Smooth muscle cell (in vitro differentiated cells): ENCODE measurements at regions not wholly inside any gene's neighbourhood (a gene's known extent, or its start where the extent isn't known, plus 50 kb on each side); places are given as distances from the start of the nearest gene placed in this dataset.

Experiments
- DNase-seq: peaks from one replicate; lab custom pipeline; 2025; ENCODE audit not compliant: unreplicated experiment; lab: John Stamatoyannopoulos, UW
- H2AFZ ChIP-seq: fragments of 200-600 bp; sonication (generic); 2 replicates; pipeline ENCODE4 v1.6.0; 2016; ENCODE audit warnings: antibody characterized with exemption, low read depth, mild to moderate bottlenecking
- H3F3A ChIP-seq: fragments of 200-600 bp; sonication (generic); 2 replicates; pipeline ENCODE4 v1.6.0; 2017; ENCODE audit warnings: antibody characterized with exemption, low read depth
- H3K27ac ChIP-seq: fragments of 200-600 bp; sonication (generic); 2 replicates; pipeline ENCODE4 v1.5.1; 2016; ENCODE audit warnings: low read depth, mild to moderate bottlenecking
- H3K27me3 ChIP-seq: fragments of 200-600 bp; sonication (generic); 2 replicates; pipeline ENCODE4 v1.6.1; 2016; ENCODE audit warnings: low read depth, mild to moderate bottlenecking
- H3K36me3 ChIP-seq: fragments of 200-600 bp; sonication (generic); 2 replicates; pipeline ENCODE4 v1.5.1; 2016; ENCODE audit warnings: low read depth
- H3K4me1 ChIP-seq: fragments of 200-600 bp; sonication (generic); 2 replicates; pipeline ENCODE4 v1.5.1; 2016; ENCODE audit warnings: low read depth
- H3K4me2 ChIP-seq: fragments of 200-600 bp; sonication (generic); 2 replicates; pipeline ENCODE4 v1.6.0; 2016; ENCODE audit warnings: mild to moderate bottlenecking
- H3K4me3 ChIP-seq: fragments of 200-600 bp; sonication (generic); 2 replicates; pipeline ENCODE4 v1.5.1; 2016; ENCODE audit warnings: mild to moderate bottlenecking
- H3K79me2 ChIP-seq: fragments of 200-600 bp; sonication (generic); 2 replicates; pipeline ENCODE4 v1.6.0; 2016; ENCODE audit warnings: low read depth, mild to moderate bottlenecking
- H3K9ac ChIP-seq: fragments of 200-600 bp; sonication (generic); 2 replicates; pipeline ENCODE4 v1.6.0; 2016; ENCODE audit warnings: low read depth
- H3K9me3 ChIP-seq: fragments of 200-600 bp; sonication (generic); replicated peaks from 2 replicates; pipeline ENCODE4 v1.5.1; 2016; ENCODE audit warnings: low read depth
- H4K20me1 ChIP-seq: fragments of 200-600 bp; sonication (generic); 2 replicates; pipeline ENCODE4 v1.6.0; 2016; ENCODE audit warnings: low read depth
- WGBS: methylation state at CpG from one replicate; pipeline ENCODE4 v1.1.7; 2016; ENCODE audit warnings: low lambda C conversion rate; 5-methylcytosine and 5-hydroxymethylcytosine counted together
- TF ChIP-seq, protein P1 (sequence below): fragments of 200-600 bp; sonication (generic); IDR thresholded peaks from 2 replicates; pipeline ENCODE4 v1.5.1; 2017; ENCODE audit warnings: borderline replicate concordance, mild to moderate bottlenecking, antibody characterized with exemption; ENCODE audit not compliant: insufficient read depth, poor library complexity, severe bottlenecking

DNA sequence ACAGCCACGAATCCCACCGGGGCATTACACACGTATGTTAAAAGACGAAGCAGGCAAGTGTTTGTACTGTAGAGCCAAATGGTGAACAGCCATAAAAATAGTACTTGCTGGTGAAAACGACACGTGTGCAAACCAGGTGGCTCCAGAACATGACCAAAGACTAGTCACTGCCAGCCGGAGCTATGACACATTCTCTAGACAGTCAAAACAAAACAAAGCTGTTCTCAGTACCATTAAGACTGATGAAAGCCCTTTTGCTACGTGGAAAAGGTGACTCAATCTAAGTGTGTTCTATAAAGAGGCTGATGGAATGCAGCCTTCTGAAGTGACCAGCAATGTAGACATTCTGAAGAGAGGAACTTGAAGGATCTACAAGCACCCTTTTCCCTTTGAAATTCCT is 367.7 kb upstream of the NETO1 start:
- H3F3A ChIP-seq, result no peaks in the 10 kb centered on the region
- H3K36me3 ChIP-seq, result no peaks in the 10 kb centered on the region
- peak overlapping the region; percentile 45 for H2AFZ ChIP-seq
- H3K4me3 ChIP-seq, result no peak overlapping the region
- no peaks in the 10 kb centered on the region for H3K79me2 ChIP-seq
- H3K27ac ChIP-seq, result peak overlapping the region; percentile 92
- TF ChIP-seq, protein P1, sequence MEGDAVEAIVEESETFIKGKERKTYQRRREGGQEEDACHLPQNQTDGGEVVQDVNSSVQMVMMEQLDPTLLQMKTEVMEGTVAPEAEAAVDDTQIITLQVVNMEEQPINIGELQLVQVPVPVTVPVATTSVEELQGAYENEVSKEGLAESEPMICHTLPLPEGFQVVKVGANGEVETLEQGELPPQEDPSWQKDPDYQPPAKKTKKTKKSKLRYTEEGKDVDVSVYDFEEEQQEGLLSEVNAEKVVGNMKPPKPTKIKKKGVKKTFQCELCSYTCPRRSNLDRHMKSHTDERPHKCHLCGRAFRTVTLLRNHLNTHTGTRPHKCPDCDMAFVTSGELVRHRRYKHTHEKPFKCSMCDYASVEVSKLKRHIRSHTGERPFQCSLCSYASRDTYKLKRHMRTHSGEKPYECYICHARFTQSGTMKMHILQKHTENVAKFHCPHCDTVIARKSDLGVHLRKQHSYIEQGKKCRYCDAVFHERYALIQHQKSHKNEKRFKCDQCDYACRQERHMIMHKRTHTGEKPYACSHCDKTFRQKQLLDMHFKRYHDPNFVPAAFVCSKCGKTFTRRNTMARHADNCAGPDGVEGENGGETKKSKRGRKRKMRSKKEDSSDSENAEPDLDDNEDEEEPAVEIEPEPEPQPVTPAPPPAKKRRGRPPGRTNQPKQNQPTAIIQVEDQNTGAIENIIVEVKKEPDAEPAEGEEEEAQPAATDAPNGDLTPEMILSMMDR, result no peak
- H3K27me3 ChIP-seq, result no peaks in the 10 kb centered on the region
- DNase-seq, result no peak
- no peaks in the 10 kb centered on the region for H3K4me1 ChIP-seq
- WGBS, result 44% methylated on average over 8 of the region's 8 CpGs
- no peaks in the 10 kb centered on the region for H4K20me1 ChIP-seq
- H3K4me2 ChIP-seq, result peak overlapping the region; percentile 5
- peak overlapping the region; percentile 77 for H3K9ac ChIP-seq
- H3K9me3 ChIP-seq, result no peaks in the 10 kb centered on the region

DNA sequence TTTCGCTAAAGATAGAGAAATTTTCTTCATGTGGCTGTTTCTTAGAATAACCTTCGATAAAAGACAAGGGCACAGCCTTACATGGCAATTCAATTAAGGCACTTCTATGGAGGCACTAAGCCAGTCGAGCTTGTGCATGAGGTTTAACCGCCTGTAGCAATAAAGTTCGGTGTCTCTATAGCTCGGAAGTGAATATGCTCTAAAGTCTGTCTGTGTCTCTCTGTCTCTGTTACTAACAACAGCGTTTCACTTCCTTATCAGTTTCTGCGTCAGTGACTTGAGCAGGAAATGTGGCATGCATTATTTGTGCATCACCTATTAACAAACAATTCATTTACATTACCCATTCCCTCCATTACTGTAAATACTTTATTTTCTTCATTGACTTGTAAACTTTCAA is 365.1 kb upstream of the NETO1 start:
- Histone ChIP-seq H4K20me1 (no peaks in the 10 kb centered on the region), H3K9ac (no peak overlapping the region), H3K27ac (no peak overlapping the region), H3K4me1 (no peaks in the 10 kb centered on the region), H3K36me3 (no peaks in the 10 kb centered on the region), H3K9me3 (no peaks in the 10 kb centered on the region), H3K4me3 (no peak overlapping the region), H3F3A (peaks cover 4% of the 10 kb centered on the region), H3K27me3 (no peaks in the 10 kb centered on the region), H3K4me2 (no peak overlapping the region), H2AFZ (no peak overlapping the region), H3K79me2 (no peaks in the 10 kb centered on the region)
- TF ChIP-seq, protein P1, result no peak
- 67% methylated on average over 8 of the region's 8 CpGs for WGBS
- DNase-seq, result no peak

DNA sequence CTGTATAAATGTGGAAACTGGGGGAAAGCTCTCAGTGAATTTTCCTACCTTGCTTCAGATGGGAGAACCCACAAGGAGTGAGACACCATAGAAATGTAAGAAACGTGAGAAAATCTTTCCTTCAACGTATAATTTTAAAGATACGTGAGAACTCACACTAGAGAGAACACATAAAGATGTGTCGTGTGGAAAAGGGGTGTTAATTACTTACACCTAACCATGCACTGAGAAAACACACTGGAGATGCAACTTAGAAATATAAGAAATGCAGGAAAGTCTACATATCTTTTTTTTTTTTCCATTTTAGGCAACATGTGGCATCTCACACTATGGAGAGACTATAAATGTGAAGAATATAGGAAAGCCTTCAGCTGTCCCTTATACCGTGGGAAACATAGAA is 352.9 kb upstream of the NETO1 start:
- no peak for DNase-seq
- peaks cover 18% of the 10 kb centered on the region for H3K9me3 ChIP-seq
- H3K4me1 ChIP-seq, result no peaks in the 10 kb centered on the region
- no peak overlapping the region for H3K27ac ChIP-seq
- TF ChIP-seq, protein P1, result no peak
- no peak overlapping the region for H3K4me3 ChIP-seq
- H3K9ac ChIP-seq, result no peak overlapping the region
- H3K27me3 ChIP-seq, result no peaks in the 10 kb centered on the region
- 91% methylated on average over 5 of the region's 5 CpGs for WGBS
- H3F3A ChIP-seq, result no peaks in the 10 kb centered on the region
- no peak overlapping the region for H3K4me2 ChIP-seq
- no peaks in the 10 kb centered on the region for H3K79me2 ChIP-seq
- no peak overlapping the region for H2AFZ ChIP-seq
- H4K20me1 ChIP-seq, result no peaks in the 10 kb centered on the region
- H3K36me3 ChIP-seq, result no peaks in the 10 kb centered on the region

DNA sequence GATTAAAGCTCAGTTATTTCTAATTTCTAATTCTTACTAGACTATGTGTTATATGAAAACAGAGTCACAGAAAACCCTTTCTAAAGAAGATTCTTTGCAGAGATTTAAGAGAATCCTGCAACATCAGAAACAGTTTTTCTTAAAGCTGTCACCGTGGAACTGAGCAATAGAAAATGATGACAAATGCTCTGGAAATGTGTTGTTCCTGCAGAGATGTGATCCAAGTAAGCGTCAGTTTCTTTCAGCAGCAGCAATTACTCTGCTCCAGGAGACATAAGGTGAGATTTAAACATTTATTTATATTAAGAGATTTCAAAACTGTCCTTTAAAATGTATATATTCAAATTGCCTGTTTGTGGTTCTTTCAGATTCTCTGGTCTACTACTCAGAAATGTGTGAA is 350.5 kb upstream of the NETO1 start:
- Histone ChIP-seq H3K27ac (no peak overlapping the region), H3K79me2 (no peaks in the 10 kb centered on the region), H3K36me3 (no peaks in the 10 kb centered on the region), H3K4me2 (no peak overlapping the region), H3K9me3 (peaks cover 17% of the 10 kb centered on the region), H3K4me3 (no peak overlapping the region), H3K9ac (no peak overlapping the region), H4K20me1 (no peaks in the 10 kb centered on the region), H3K4me1 (no peaks in the 10 kb centered on the region), H2AFZ (no peak overlapping the region), H3F3A (no peaks in the 10 kb centered on the region), H3K27me3 (no peaks in the 10 kb centered on the region)
- no peak for DNase-seq
- WGBS, result 72% methylated on average over 2 of the region's 2 CpGs
- TF ChIP-seq, protein P1, result no peak
